OCI-LY7 (cell line): ENCODE measurements at regions not wholly inside any gene's neighbourhood (a gene's known extent, or its start where the extent isn't known, plus 50 kb on each side); places are given as distances from the start of the nearest gene placed in this dataset.

ENCODE experiments used
- CTCF ChIP-seq: fragments of 200-600 bp; sonication (generic); conservative IDR thresholded peaks from 2 replicates; pipeline ENCODE4 v1.5.1; 2014; ENCODE audit warnings: mild to moderate bottlenecking, antibody characterized with exemption, low read length, moderate library complexity, mixed read lengths
- EZH2phosphoT487 ChIP-seq: fragments of 200-600 bp; sonication (generic); IDR thresholded peaks from 2 replicates; pipeline ENCODE4 v1.6.1; 2018; ENCODE audit warnings: low read depth, borderline replicate concordance, mild to moderate bottlenecking, mixed run types, antibody characterized with exemption, low read length, moderate library complexity, mixed read lengths

GRCh38 chr4:170979736-170980135 lies 833.5 kb upstream of the GALNTL6 start:
- TF ChIP-seq CTCF (no peak), EZH2phosphoT487 (no peak)
